Breast epithelium (tissue), 3 donors: ENCODE measurements at regions not wholly inside any gene's neighbourhood (a gene's known extent, or its start where the extent isn't known, plus 50 kb on each side); places are given as distances from the start of the nearest gene placed in this dataset.

Source experiments
- CTCF ChIP-seq, 3 donors: fragments of 450-650 bp; IDR thresholded peaks; one replicate each; pipeline ENCODE4 v1.5.1; 2016 to 2017; ENCODE audit warnings: antibody characterized with exemption in 3 of 3, mild to moderate bottlenecking in 3 of 3, moderate library complexity in 3 of 3
- POLR2A ChIP-seq: fragments of 450-650 bp; IDR thresholded peaks from one replicate; pipeline ENCODE4 v1.6.1; 2016; ENCODE audit warnings: antibody characterized with exemption, mild to moderate bottlenecking, moderate library complexity

DNA sequence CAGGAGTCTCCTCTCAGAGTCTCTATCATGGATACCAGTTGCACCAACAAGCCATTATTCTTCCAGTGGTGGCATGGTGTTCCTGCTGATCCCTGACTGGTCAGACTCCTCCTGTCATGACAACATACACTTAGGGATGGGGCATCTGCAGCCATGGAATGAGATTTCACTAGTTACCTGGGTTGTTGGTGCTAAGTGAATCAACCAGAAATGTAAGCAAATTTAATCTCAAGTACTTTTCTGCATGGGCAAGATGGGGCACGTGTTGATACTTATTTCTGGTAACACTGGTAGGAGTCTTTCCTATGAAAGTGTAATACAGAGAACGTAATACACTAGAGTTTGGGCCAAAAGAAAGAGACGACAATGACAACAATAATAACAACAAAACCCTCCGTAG, 211.5 kb upstream of the FOXN3 start:
- TF ChIP-seq CTCF (IDR thresholded peaks at IDR 0.05) = no peak
- TF ChIP-seq POLR2A = no peak
